ENCODE measurements at regions not wholly inside any gene's neighbourhood (a gene's known extent, or its start where the extent isn't known, plus 50 kb on each side); places are given as distances from the start of the nearest gene placed in this dataset.
A peak's percentile ranks its signal among the peaks of the same experiment; 100 is the strongest.
"Not testable (repeated sequence)": the region's sequence is repeated elsewhere in the genome, so short reads cannot be mapped to it uniquely, and the experiment has no call there.

DNA sequence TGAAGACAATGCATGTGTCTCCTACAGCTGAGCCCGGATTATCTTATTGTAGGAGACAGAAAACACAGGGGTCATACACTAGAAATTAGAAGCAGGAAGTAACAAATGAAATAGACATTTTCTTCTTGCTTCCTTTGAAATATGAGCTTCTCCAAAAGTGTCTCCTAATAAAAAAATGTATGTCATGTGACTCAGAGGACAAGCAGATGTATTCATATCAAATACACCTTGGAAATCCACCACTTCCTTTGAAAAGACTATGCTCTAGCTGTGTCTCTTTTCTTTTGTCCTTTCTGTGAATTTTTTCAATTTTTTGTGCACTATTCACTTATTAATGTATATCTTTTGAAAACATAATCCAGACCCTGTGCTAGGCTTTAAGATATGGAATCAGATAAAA is 1906.2 kb downstream of the C4orf33 start:
- H3K27ac ChIP-seq: no peak overlapping the region
- TF ChIP-seq, protein P1, sequence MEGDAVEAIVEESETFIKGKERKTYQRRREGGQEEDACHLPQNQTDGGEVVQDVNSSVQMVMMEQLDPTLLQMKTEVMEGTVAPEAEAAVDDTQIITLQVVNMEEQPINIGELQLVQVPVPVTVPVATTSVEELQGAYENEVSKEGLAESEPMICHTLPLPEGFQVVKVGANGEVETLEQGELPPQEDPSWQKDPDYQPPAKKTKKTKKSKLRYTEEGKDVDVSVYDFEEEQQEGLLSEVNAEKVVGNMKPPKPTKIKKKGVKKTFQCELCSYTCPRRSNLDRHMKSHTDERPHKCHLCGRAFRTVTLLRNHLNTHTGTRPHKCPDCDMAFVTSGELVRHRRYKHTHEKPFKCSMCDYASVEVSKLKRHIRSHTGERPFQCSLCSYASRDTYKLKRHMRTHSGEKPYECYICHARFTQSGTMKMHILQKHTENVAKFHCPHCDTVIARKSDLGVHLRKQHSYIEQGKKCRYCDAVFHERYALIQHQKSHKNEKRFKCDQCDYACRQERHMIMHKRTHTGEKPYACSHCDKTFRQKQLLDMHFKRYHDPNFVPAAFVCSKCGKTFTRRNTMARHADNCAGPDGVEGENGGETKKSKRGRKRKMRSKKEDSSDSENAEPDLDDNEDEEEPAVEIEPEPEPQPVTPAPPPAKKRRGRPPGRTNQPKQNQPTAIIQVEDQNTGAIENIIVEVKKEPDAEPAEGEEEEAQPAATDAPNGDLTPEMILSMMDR (IDR thresholded peaks at IDR 0.05): no peak
- no peak for TF ChIP-seq ZFX (IDR thresholded peaks at IDR 0.05; ENCODE audit: borderline replicate concordance)

DNA sequence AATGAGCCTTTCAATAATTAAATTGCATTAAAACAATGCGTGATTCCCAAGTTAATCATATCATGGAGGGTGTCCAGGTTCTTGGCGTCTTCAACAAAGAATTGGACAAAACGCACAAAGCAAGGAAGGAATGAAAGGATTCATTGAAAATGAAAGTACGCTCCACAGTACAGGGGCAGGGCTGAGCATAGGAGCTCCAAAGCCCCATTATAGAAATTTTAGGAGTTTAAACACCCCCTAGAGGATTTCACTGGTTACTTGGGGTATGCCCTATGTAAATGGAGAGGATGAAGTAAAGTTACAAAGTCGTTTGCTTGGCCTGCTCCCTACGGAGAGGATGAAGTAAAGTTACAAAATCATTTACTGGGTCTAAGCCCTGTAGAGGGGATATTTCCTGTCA is 1910.4 kb downstream of the C4orf33 start:
- TF ChIP-seq, protein P1 (IDR thresholded peaks at IDR 0.05): no peak
- no peak for TF ChIP-seq ZFX (IDR thresholded peaks at IDR 0.05; ENCODE audit: borderline replicate concordance)
- H3K27ac ChIP-seq: no peak overlapping the region

DNA sequence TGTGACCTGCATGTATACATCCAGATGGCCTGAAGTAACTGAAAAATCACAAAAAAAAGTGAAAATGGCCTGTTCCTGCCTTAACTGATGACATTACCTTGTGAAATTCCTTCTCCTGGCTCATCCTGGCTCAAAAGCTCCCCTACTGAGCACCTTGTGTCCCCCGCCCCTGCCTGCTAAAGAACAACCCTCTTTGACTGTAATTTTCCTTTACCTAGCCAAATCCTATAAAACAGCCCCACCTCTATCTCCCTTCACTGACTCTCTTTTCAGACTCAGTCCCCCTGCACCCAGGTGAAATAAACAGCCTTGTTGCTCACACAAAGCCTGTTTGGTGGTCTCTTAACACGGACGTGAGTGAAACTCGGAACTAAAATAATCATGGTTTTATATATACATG is 1916.0 kb downstream of the C4orf33 start:
- not testable (repeated sequence) for H3K27ac ChIP-seq

DNA sequence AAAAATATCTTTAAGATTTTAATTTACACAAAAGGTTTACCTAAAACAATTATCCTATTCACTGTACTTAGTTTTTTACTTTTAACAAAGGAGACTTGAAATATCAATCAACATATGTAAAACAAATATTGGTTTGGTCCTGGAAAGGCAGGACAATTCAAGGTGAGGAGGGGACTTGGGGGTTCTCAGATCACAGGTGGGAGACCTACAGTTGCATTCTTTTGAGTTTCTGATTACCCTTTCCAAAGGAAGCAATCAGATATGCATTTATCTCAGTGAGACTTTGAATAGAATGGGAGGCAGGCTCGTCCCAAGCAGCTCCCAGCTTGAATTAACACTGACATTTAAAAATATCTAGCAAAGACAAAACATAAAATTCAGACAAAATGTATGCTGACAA is 1917.3 kb downstream of the C4orf33 start:
- TF ChIP-seq, protein P1 (IDR thresholded peaks at IDR 0.05): no peak
- TF ChIP-seq ZFX (IDR thresholded peaks at IDR 0.05; ENCODE audit: borderline replicate concordance): no peak
- H3K27ac ChIP-seq: no peak overlapping the region

DNA sequence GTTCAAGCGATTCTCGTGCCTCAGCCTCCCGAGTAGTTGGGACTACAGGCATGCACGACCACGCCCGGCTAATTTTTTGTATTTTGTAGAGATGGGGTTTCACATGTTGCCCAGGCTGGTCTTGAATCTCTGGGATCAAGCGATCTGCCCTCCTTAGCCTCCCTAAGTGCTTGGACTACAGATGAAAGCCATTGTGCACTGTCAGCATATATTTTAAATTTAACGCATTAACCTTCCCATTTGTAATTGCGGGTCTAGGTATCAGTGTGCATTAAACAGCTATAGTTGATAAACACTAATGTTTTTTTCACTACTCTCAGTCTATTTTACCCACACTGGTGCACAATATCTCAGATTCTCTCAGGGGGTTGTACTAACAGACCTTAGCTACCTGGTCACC is 1930.8 kb downstream of the C4orf33 start:
- H3K27ac ChIP-seq: no peak overlapping the region
- TF ChIP-seq ZFX (IDR thresholded peaks at IDR 0.05; ENCODE audit: borderline replicate concordance): no peak
- TF ChIP-seq, protein P1 (IDR thresholded peaks at IDR 0.05): no peak

DNA sequence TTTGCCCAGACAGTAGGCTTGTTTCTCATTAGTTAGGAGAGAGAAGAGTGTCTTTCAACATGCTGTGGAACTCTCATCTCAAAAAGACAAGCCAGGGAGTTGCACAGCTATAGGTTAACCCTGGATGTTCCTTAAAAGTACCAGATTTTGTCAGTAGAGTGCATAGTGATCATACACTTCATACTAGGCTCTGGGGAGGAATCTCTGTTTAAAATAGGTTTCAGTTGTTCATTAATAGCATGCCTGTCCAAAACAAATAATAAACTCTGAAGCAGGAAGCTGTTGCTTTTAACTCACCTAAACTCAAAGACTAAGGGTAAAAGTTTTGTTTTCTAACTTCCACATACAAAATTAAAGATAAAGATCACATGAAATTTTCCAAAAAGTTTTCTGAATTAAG is 1948.4 kb downstream of the C4orf33 start:
- TF ChIP-seq, protein P1 (IDR thresholded peaks at IDR 0.05): peak; percentile 11; the same call in 1 of the 2 replicates
- no peak for TF ChIP-seq ZFX (IDR thresholded peaks at IDR 0.05; ENCODE audit: borderline replicate concordance)
- H3K27ac ChIP-seq: peak overlapping the region; percentile 36

DNA sequence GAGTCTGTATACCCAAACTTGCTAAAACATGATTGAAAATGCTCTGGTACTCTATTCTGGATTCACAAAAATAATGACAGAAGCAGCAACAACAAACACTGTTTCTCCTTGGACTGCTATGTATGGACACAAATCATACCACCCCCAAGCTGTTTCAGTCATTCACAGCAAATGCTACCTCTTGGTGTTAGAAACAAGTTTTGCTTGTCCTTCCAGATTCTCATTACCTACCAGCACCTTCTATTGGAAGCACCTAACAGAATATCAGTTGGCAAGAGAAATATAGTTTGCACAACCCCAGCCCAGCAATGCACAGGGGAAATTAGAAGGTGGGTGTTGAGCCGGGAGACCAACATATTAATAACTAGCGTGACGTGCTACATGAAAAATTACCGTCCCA is 1950.9 kb downstream of the C4orf33 start:
- no peak for TF ChIP-seq ZFX (IDR thresholded peaks at IDR 0.05; ENCODE audit: borderline replicate concordance)
- TF ChIP-seq, protein P1 (IDR thresholded peaks at IDR 0.05): no peak

DNA sequence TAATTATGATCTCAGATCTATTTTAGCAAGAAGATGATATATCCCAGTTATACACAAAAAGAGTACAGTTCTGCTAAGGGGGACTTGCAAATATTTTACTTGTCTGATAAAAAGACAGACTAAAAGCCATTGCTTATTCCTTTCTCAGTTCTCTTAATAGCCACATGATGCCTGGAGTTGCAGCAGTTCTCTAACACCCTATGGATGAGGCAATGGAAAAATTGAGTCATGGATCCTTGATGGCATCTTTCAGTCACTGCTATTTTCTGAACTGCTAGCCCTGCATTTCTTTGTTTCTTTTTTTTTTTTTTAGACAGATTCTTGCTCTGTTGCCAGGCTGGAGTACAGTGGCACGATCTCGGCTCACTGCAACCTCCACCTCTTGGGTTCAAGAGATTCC is 1956.7 kb downstream of the C4orf33 start:
- H3K27ac ChIP-seq: no peak overlapping the region
- no peak for TF ChIP-seq ZFX (IDR thresholded peaks at IDR 0.05; ENCODE audit: borderline replicate concordance)
- TF ChIP-seq, protein P1 (IDR thresholded peaks at IDR 0.05): no peak

More for the DNA sequence above, 1950.9 kb downstream of the C4orf33 start:
- no peak overlapping the region for H3K27ac ChIP-seq
